Small intestine (tissue), 7 donors: ENCODE measurements at regions not wholly inside any gene's neighbourhood (a gene's known extent, or its start where the extent isn't known, plus 50 kb on each side); places are given as distances from the start of the nearest gene placed in this dataset.
A peak's percentile ranks its signal among the peaks of the same experiment; 100 is the strongest.

Experiments used
- DNase-seq, 2 donors: peaks; one replicate each; pipeline versions ENCODE4 v3.0.0 to v3.0.0-alpha.2; 2013
- FAIRE-seq: peaks from 2 replicates; lab custom pipeline; 2012; peaks lifted over from hg19 to GRCh38; lab: Jason Lieb, UNC
- H3K27ac ChIP-seq, 3 donors: one replicate each; pipeline ENCODE4 v1.5.1; 2013; ENCODE audit warnings: low read length in 2 of 3, mild to moderate bottlenecking in 2 of 3, control low read depth in 1 of 3, inconsistent platforms in 1 of 3, low read depth in 1 of 3, moderate library complexity in 1 of 3
- H3K27me3 ChIP-seq, 3 donors: one replicate each; pipeline ENCODE4 v1.6.1; 2013; ENCODE audit warnings: low read length in 3 of 3, inconsistent platforms in 1 of 3; ENCODE audit not compliant: control insufficient read depth in 3 of 3, insufficient read depth in 3 of 3
- H3K36me3 ChIP-seq, 3 donors: one replicate each; pipeline ENCODE4 v1.6.1; 2013; ENCODE audit warnings: low read length in 3 of 3, inconsistent platforms in 1 of 3, low read depth in 1 of 3, mild to moderate bottlenecking in 1 of 3, moderate library complexity in 1 of 3; ENCODE audit not compliant: control insufficient read depth in 3 of 3, insufficient read depth in 2 of 3
- H3K4me1 ChIP-seq, 3 donors: one replicate each; pipeline ENCODE4 v1.6.1; 2013; ENCODE audit warnings: low read length in 2 of 3, inconsistent platforms in 1 of 3, low read depth in 1 of 3, mild to moderate bottlenecking in 1 of 3, moderate library complexity in 1 of 3; ENCODE audit not compliant: control insufficient read depth in 3 of 3, insufficient read depth in 2 of 3
- H3K4me3 ChIP-seq, 3 donors: one replicate each; pipeline ENCODE4 v1.5.1; 2013; ENCODE audit warnings: low read length in 3 of 3, control low read depth in 1 of 3, inconsistent platforms in 1 of 3, low read depth in 1 of 3, mild to moderate bottlenecking in 1 of 3, moderate library complexity in 1 of 3
- H3K9me3 ChIP-seq, 2 donors: one replicate each; pipeline ENCODE4 v1.6.1; 2013; ENCODE audit warnings: low read depth in 1 of 2, low read length in 1 of 2; ENCODE audit not compliant: control insufficient read depth in 2 of 2, insufficient read depth in 1 of 2
- WGBS, 3 donors: extraction: QIAGEN DNeasy Blood & Tissue Kit; methylation state at CpG; one replicate each; pipeline ENCODE4 v1.1.7; 2013; 5-methylcytosine and 5-hydroxymethylcytosine counted together
- donor health status: healthy with polysubstance abuse.
- donor health status: control.
- donor health status: control.
- donor health status: Bipolar disorder and iron deficiency.
- donor health status: healthy.

DNA sequence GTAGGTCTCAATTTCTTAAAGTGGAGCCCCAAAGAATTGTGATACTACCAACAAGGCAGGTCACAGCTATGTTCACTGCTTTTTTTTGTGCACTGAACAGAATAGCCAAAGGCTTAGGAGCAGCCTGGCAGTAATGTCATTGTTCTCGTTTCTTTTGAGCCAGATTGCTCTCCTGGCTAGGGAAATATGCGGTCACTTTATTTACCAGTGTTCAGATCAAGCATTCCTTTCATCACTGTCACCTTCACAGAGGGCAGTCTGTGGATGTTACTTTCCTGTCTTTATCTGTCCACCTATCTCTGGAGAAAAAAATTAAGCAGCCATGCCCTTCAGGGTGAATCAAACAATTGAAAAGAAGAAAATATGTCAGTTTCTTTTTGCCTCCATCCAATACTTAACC, 159.6 kb downstream of the BTG1 start:
- Histone ChIP-seq H3K27me3 (no peaks in the 10 kb centered on the region), H3K27ac (no peak overlapping the region), H3K4me1 (no peaks in the 10 kb centered on the region), H3K36me3 (no peaks in the 10 kb centered on the region), H3K4me3 (no peak overlapping the region), H3K9me3 (no peaks in the 10 kb centered on the region)
- WGBS, 3 donors: 79 to 82% (median 79%) methylated on average over 2 of the region's 2 CpGs
- FAIRE-seq: no peak
- no peak for DNase-seq

GRCh38 chr12:91985002-91985787, 160.5 kb downstream of the BTG1 start:
- H3K9me3 ChIP-seq: no peaks in the 10 kb centered on the region
- no peaks in the 10 kb centered on the region for H3K4me1 ChIP-seq
- DNase-seq (no peak), FAIRE-seq (no peak)
- 59 to 66% (median 65%) methylated on average over 8 of the region's 8 CpGs for WGBS, 3 donors
- no peak overlapping the region for H3K4me3 ChIP-seq
- H3K36me3 ChIP-seq: no peaks in the 10 kb centered on the region
- no peaks in the 10 kb centered on the region for H3K27me3 ChIP-seq
- no peak overlapping the region for H3K27ac ChIP-seq

DNA sequence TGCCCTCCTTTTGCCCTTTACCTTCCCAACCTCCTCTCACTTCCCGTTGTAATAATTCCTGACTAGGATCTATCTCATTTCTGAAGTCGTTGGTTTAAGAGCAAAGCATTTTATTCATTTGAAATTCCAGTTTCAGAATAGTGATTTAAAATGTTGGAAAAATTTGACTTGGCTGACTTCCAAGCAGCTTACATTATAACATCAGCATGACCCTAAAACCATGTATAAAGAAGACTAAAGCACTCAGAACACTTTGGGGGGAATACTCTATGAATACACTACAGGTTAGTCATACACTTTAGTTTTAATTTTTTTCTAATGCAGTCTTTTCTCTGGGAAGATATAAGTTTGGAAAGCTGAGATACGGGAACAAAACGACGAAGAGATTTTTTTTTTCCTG, 161.1 kb downstream of the BTG1 start:
- no peak for FAIRE-seq
- 59 to 79% (median 79%) methylated on average over 5 of the region's 5 CpGs for WGBS, 3 donors

DNA sequence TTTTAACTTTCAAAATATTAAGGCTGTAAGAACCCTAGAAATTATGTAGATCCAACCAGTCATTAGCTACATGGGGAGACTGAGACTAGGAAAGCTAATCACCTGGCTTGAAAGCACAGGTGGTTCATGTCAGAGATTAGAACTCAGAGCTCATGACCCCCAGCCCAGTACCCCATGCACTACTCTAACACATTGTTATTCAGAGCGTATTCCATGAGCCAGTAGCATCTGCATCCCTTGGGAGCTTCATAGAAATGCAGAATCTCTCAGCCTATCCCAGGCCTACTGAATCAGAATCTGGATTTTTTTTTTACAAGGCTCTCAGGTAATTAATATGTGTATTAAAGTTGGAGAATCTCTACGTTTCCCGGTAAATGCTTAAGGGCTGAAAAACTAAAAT, 161.7 kb downstream of the BTG1 start:
- Histone ChIP-seq H3K27ac (no peak overlapping the region), H3K4me3 (no peak overlapping the region), H3K4me1 (no peaks in the 10 kb centered on the region), H3K9me3 (no peaks in the 10 kb centered on the region), H3K36me3 (no peaks in the 10 kb centered on the region), H3K27me3 (no peaks in the 10 kb centered on the region)
- FAIRE-seq (no peak), DNase-seq (no peak)
- WGBS, 3 donors: 90 to 99% (median 93%) methylated on average over 3 of the region's 3 CpGs

More for the DNA sequence above, 161.1 kb downstream of the BTG1 start:
- H3K4me3 ChIP-seq: no peak overlapping the region
- H3K4me1 ChIP-seq: no peaks in the 10 kb centered on the region
- H3K27ac ChIP-seq: no peak overlapping the region
- H3K27me3 ChIP-seq: no peaks in the 10 kb centered on the region
- H3K9me3 ChIP-seq: no peaks in the 10 kb centered on the region
- no peak for DNase-seq
- no peaks in the 10 kb centered on the region for H3K36me3 ChIP-seq

GRCh38 chr12:91982946-91983345, 162.7 kb downstream of the BTG1 start:
- Histone ChIP-seq H3K36me3 (no peaks in the 10 kb centered on the region), H3K4me3 (no peak overlapping the region), H3K9me3 (no peaks in the 10 kb centered on the region), H3K4me1 (no peaks in the 10 kb centered on the region), H3K27ac (no peak overlapping the region), H3K27me3 (no peaks in the 10 kb centered on the region)
- 73 to 83% (median 78%) methylated on average over 5 of the region's 5 CpGs for WGBS, 3 donors
- FAIRE-seq (no peak), DNase-seq (peak in 1 of 2 donors; percentile 49)

DNA sequence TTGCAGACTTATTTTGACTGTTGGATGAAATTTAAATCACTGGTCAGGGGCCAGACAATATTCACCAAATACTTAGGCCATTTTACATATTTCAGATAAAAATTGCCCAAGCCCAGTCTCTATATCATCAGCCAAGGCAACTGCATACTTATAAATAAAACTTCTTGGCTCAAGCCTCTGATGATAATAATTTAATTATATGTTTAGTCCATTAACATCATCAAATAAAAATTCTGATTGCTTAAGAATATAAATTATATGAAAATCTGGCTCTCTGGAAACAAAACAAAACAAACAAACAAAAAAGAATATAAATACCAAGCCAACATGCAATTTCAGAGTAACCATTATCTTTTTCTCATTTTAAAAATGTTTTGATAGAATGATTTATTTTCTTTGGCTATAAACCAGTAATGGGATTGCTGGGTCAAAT, 165.2 kb downstream of the BTG1 start:
- no peak for FAIRE-seq
- Histone ChIP-seq H3K27me3 (no peaks in the 10 kb centered on the region), H3K27ac (no peak overlapping the region), H3K9me3 (no peaks in the 10 kb centered on the region), H3K36me3 (no peaks in the 10 kb centered on the region), H3K4me1 (no peaks in the 10 kb centered on the region), H3K4me3 (no peak overlapping the region)
- no peak for DNase-seq

DNA sequence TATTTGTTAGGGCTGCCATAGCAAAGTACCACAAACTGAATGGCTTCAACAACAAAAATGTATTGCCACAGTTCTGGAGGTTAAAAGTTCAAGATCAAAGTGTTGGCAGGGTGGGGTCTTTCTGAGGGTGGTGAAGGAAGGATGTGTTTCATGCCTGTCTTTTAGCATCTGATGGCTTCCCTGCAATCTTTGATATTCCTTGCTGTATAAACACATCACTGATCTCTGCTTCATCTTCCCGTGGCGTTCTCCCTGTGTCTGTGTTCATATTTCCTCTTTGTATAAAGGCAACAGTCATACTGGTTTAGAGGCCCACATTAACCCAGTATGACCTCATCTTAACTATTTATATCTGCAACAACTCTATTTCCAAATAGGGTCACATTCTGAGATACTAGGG, 167.5 kb downstream of the BTG1 start:
- no peaks in the 10 kb centered on the region for H3K36me3 ChIP-seq
- WGBS, 3 donors: 60 to 81% (median 69%) methylated on average over 2 of the region's 2 CpGs
- no peak overlapping the region for H3K27ac ChIP-seq
- H3K9me3 ChIP-seq: no peaks in the 10 kb centered on the region
- no peak for DNase-seq
- H3K4me3 ChIP-seq: no peak overlapping the region
- no peak for FAIRE-seq
- H3K4me1 ChIP-seq: no peaks in the 10 kb centered on the region
- H3K27me3 ChIP-seq: no peaks in the 10 kb centered on the region

- no peaks in the 10 kb centered on the region for H3K36me3 ChIP-seq
- H3K4me1 ChIP-seq: no peaks in the 10 kb centered on the region
- no peak for DNase-seq
- no peak overlapping the region for H3K27ac ChIP-seq
- WGBS, 3 donors: 95 to 97% (median 96%) methylated on average over 6 of the region's 6 CpGs
- H3K4me3 ChIP-seq: no peak overlapping the region
- FAIRE-seq: no peak
- H3K9me3 ChIP-seq: no peaks in the 10 kb centered on the region
- H3K27me3 ChIP-seq: no peaks in the 10 kb centered on the region
These were observed 169.8 kb downstream of the BTG1 start for GRCh38 chr12:91975891-91976290.
